Right lobe of liver (tissue), 4 donors: ENCODE measurements at regions not wholly inside any gene's neighbourhood (a gene's known extent, or its start where the extent isn't known, plus 50 kb on each side); places are given as distances from the start of the nearest gene placed in this dataset.

ENCODE experiments used
- CTCF ChIP-seq, 4 donors: fragments of 200-600 bp in 3 of 4; fragments of 450-650 bp in 1 of 4; IDR thresholded peaks; one replicate each; pipeline versions ENCODE4 v1.5.1 to v1.8.0; 2016 to 2022; ENCODE audit warnings: antibody characterized with exemption in 4 of 4, mild to moderate bottlenecking in 2 of 4
- POLR2A ChIP-seq: fragments of 450-650 bp; IDR thresholded peaks from one replicate; pipeline ENCODE4 v1.6.1; 2017; ENCODE audit warnings: antibody characterized with exemption, mild to moderate bottlenecking
- donor health status: DM: no; HTN: no; CAD: no.
- donor health status: DM: no; HTN: no; CAD: no.
- donor health status: DM: no; HTN: yes; CAD: no.

- no peak for TF ChIP-seq POLR2A
- no peak for TF ChIP-seq CTCF (IDR thresholded peaks at IDR 0.05)
These were observed 199.2 kb downstream of the TFCP2L1 start for GRCh38 chr2:121085801-121086200.
